LNCAP (cell line): ENCODE measurements at regions not wholly inside any gene's neighbourhood (a gene's known extent, or its start where the extent isn't known, plus 50 kb on each side); places are given as distances from the start of the nearest gene placed in this dataset.

Source experiments
- CTCF ChIP-seq: fragments of 450-650 bp; IDR thresholded peaks from 2 replicates; pipeline ENCODE4 v1.5.1; 2017; ENCODE audit warnings: mild to moderate bottlenecking

DNA sequence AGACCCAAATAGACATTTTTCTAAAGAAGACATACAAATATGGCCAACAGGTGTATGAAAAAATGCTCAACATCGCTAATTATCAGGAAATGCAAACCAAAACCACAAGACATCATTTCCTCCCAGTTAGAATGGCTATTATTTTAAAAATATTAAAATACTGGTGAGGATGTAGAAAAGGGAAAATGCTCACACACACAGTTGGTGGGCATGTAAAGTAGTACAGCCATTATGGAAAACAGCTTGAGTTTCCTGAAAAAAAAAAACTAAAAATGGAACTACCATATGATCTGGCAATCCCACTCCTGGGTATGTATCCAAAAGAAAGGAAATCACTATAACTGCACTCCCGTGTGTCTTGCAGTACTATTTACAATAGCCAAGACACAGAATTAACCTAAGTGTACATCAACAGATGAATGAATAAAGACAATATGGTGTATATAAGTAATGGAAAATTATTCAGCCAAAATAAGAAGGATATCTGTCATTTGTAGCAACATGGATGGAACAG lies 128.9 kb upstream of the DKK2 start:
- no peak for TF ChIP-seq CTCF

DNA sequence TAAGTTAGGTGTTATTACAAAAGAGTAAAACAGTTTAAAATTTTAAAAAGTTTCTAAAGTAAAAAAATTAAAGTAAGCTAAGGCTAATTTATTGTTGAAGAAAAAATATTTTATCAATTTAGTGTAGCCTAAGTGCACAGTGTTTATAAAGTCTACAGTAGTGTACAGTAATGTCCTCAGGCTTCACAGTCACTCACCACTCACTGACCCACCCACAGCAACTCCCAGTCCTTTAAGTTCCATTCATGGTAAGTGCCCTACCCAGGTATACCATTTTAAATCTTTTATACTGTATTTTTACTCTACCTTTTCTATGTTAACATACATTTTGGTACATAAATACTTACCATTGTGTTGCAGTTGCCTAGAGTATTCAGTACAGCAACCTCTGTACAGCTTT lies 120.3 kb upstream of the DKK2 start:
- no peak for TF ChIP-seq CTCF

DNA sequence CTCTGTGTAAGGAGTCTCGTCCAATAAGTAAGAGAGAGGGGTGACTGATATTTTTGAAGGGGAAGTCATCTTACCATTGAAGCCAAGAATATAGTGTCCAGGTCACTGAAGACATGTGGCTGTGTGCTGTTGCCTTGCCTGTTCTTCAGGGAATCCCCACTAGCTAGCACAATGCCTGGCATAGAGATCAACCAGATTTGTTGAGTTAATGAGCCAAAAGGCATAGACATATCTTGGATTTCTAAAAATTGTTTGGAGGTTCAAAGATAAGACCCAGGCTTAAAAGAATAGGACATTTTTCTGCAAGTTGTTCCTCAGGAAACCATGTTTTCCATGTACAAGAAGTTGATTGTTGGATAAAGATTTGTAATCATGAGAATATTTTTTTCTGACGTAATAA lies 119.3 kb upstream of the DKK2 start:
- no peak for TF ChIP-seq CTCF

DNA sequence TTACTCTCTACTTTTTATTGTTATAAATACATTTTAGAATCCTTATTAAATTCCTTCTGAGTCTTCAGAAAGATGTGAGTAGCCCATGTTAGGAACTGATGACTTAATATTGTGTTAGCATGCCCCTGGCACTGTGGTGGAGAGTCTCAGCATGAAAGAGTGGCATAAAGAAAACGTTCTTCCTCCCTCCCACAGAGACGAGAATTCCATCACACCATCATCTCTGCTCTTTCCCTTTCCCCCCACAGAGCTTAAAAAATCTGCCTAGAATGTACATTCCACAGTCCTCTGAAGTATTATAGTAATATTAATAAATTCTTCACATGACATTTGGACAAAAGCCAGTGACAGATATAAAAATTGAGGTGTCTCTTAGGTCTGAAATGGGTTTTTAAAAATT lies 117.8 kb upstream of the DKK2 start:
- no peak for TF ChIP-seq CTCF

GRCh38 chr4:107153228-107153627 lies 117.1 kb upstream of the DKK2 start:
- peak; percentile 23; the same call in 1 of the 2 replicates for TF ChIP-seq CTCF

DNA sequence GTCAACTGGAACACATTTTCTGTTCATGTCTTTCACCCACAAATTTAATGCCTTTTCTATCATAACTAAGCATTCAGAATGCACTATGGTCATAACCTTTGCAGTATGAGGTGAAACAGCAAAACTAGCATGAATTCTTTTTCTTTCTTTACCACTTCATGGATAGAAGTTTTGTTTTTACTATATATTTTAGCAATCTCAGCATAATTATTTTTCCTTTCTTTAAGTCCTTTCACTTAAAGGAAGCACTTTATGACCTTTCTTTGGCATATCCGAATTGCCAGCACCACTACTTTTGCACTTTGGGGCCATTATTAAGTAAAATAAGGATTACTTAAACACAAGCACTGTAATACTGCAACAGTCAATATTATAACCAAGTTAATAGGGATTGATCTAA lies 115.1 kb upstream of the DKK2 start:
- no peak for TF ChIP-seq CTCF

DNA sequence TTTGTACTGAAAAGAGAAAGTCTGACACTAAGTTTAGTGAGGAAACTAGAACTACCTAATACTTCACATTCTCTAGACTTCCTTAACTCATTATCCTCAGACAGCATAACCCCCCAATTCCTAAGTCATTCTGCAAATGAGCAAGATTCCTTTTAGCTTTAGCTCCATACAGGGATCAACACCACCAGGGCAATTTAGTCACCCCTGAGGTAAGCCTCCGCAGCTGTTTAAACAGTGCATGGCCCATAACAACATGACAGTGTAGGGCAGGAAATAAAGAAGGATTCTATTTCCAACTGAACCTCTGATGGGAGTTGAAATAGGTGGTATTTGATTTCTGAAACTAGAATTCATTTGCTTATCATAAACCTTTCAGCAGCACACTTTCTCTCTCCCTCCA lies 112.8 kb upstream of the DKK2 start:
- no peak for TF ChIP-seq CTCF

GRCh38 chr4:107147873-107148272 lies 111.8 kb upstream of the DKK2 start:
- no peak for TF ChIP-seq CTCF
